Ascending aorta (tissue), 2 donors: ENCODE measurements at regions not wholly inside any gene's neighbourhood (a gene's known extent, or its start where the extent isn't known, plus 50 kb on each side); places are given as distances from the start of the nearest gene placed in this dataset.

Experiments used
- DNase-seq, 2 donors: peaks; one replicate each; pipeline ENCODE4 v3.0.0-alpha.2; 2019; ENCODE audit warnings: low spot score in 2 of 2
- H3K27ac ChIP-seq, 2 donors: fragments of 200-600 bp; sonication (generic); one replicate each; pipeline ENCODE4 v1.5.1; 2016 to 2017; ENCODE audit warnings: mild to moderate bottlenecking in 1 of 2
- H3K27me3 ChIP-seq: fragments of 200-600 bp; sonication (generic); one replicate; pipeline ENCODE4 v1.5.1; 2017
- H3K36me3 ChIP-seq, 2 donors: fragments of 200-600 bp; sonication (generic); one replicate each; pipeline ENCODE4 v1.5.1; 2016
- H3K4me1 ChIP-seq, 2 donors: fragments of 200-600 bp; sonication (generic); one replicate each; pipeline ENCODE4 v1.5.1; 2016 to 2017; ENCODE audit warnings: mild to moderate bottlenecking in 1 of 2
- H3K4me3 ChIP-seq, 2 donors: fragments of 200-600 bp; sonication (generic); one replicate each; pipeline ENCODE4 v1.5.1; 2016 to 2017; ENCODE audit warnings: mild to moderate bottlenecking in 1 of 2
- H3K9me3 ChIP-seq, 2 donors: fragments of 200-600 bp; sonication (generic); one replicate each; pipeline ENCODE4 v1.5.1; 2016
- intact Hi-C: fragments of 100-400 bp; cut with DNase I; formaldehyde crosslinking; loops from one replicate; pipeline ENCODE4 v1.15.1; 2023
- TF ChIP-seq, protein P1 (sequence below), 3 experiments: fragments of 200-600 bp in 2 of 3; fragments of 450-650 bp in 1 of 3; sonication (generic) in 2 of 3; IDR thresholded peaks; one replicate each; pipeline ENCODE4 v1.5.1; 2016 to 2019; ENCODE audit warnings: antibody characterized with exemption in 3 of 3, mild to moderate bottlenecking in 1 of 3, moderate library complexity in 1 of 3

- Histone ChIP-seq H3K27ac (no peak overlapping the region), H3K9me3 (no peaks in the 10 kb centered on the region), H3K36me3 (no peaks in the 10 kb centered on the region), H3K4me1 (no peaks in the 10 kb centered on the region), H3K27me3 (no peaks in the 10 kb centered on the region), H3K4me3 (no peak overlapping the region)
- intact Hi-C loops: no loop called here
- DNase-seq: no peak
- TF ChIP-seq, protein P1, sequence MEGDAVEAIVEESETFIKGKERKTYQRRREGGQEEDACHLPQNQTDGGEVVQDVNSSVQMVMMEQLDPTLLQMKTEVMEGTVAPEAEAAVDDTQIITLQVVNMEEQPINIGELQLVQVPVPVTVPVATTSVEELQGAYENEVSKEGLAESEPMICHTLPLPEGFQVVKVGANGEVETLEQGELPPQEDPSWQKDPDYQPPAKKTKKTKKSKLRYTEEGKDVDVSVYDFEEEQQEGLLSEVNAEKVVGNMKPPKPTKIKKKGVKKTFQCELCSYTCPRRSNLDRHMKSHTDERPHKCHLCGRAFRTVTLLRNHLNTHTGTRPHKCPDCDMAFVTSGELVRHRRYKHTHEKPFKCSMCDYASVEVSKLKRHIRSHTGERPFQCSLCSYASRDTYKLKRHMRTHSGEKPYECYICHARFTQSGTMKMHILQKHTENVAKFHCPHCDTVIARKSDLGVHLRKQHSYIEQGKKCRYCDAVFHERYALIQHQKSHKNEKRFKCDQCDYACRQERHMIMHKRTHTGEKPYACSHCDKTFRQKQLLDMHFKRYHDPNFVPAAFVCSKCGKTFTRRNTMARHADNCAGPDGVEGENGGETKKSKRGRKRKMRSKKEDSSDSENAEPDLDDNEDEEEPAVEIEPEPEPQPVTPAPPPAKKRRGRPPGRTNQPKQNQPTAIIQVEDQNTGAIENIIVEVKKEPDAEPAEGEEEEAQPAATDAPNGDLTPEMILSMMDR (IDR thresholded peaks at IDR 0.05): no peak
Observed at GRCh38 chr6:141097471-141097870, 1035.3 kb upstream of the GJE1 start.

- intact Hi-C loops: no loop called here
- Histone ChIP-seq H3K4me3 (no peak overlapping the region), H3K36me3 (no peaks in the 10 kb centered on the region), H3K27ac (no peak overlapping the region), H3K4me1 (no peaks in the 10 kb centered on the region), H3K27me3 (no peaks in the 10 kb centered on the region), H3K9me3 (no peaks in the 10 kb centered on the region)
- no peak for DNase-seq
- TF ChIP-seq, protein P1 (IDR thresholded peaks at IDR 0.05): no peak
Observed at GRCh38 chr6:141095308-141095707, 1037.4 kb upstream of the GJE1 start.

- TF ChIP-seq, protein P1 (IDR thresholded peaks at IDR 0.05): no peak
- Histone ChIP-seq H3K27ac (no peak overlapping the region), H3K27me3 (no peaks in the 10 kb centered on the region), H3K36me3 (no peaks in the 10 kb centered on the region), H3K4me3 (no peak overlapping the region), H3K4me1 (no peaks in the 10 kb centered on the region), H3K9me3 (no peaks in the 10 kb centered on the region)
- intact Hi-C loops: no loop called here
- DNase-seq: no peak
Observed at GRCh38 chr6:141088171-141088570, 1044.6 kb upstream of the GJE1 start.

- intact Hi-C loops: no loop called here
Observed at GRCh38 chr6:141077355-141078333, 1055.1 kb upstream of the GJE1 start.

GRCh38 chr6:141057761-141058160 lies 1075.0 kb upstream of the GJE1 start:
- DNase-seq: no peak
- TF ChIP-seq, protein P1 (IDR thresholded peaks at IDR 0.05): no peak
- Histone ChIP-seq H3K27ac (no peak overlapping the region), H3K9me3 (no peaks in the 10 kb centered on the region), H3K4me3 (no peak overlapping the region), H3K27me3 (no peaks in the 10 kb centered on the region), H3K4me1 (no peaks in the 10 kb centered on the region), H3K36me3 (no peaks in the 10 kb centered on the region)
- intact Hi-C loops: no loop called here

More at GRCh38 chr6:141077355-141078333, 1055.1 kb upstream of the GJE1 start:
- Histone ChIP-seq H3K9me3 (no peaks in the 10 kb centered on the region), H3K27me3 (no peaks in the 10 kb centered on the region), H3K27ac (no peak overlapping the region), H3K4me3 (no peak overlapping the region), H3K4me1 (no peaks in the 10 kb centered on the region), H3K36me3 (no peaks in the 10 kb centered on the region)
- no peak for DNase-seq
- TF ChIP-seq, protein P1 (IDR thresholded peaks at IDR 0.05): no peak
